OCI-LY1 (cell line): ENCODE measurements at regions not wholly inside any gene's neighbourhood (a gene's known extent, or its start where the extent isn't known, plus 50 kb on each side); places are given as distances from the start of the nearest gene placed in this dataset.

Source experiments
- EZH2 ChIP-seq: fragments of 200-600 bp; sonication (generic), shearing (Covaris generic); IDR thresholded peaks from 2 replicates; pipeline ENCODE4 v1.8.0; 2017; ENCODE audit warnings: borderline replicate concordance, mixed run types, mild to moderate bottlenecking, antibody characterized with exemption, low read length, moderate library complexity, mixed read lengths
- TF ChIP-seq, protein P1 (sequence below): fragments of 200-600 bp; sonication (generic), shearing (Covaris generic); IDR thresholded peaks from 2 replicates; pipeline ENCODE4 v1.5.1; 2017; ENCODE audit warnings: mild to moderate bottlenecking, antibody characterized with exemption, low read length, moderate library complexity, mixed read lengths

DNA sequence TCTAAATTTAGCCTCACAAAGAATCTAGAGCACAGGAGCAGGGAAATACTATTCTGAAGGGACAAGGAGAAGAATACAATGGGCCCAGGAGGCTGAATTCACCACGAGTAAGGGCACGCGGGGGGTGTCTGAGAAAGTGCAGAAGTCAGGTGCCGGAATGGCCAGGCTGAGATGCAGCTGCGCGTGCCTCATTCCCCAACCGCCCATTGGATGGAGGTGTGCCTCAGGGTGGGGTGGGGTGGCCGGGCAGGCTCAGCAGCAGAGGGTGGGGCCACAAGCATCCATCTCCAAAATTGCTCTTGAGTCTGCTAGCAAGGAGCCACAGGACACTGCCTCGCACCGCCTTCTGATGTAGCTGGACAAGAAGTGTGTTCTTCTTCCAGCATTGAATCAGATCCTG is 387.0 kb downstream of the SHANK2 start:
- TF ChIP-seq, protein P1, sequence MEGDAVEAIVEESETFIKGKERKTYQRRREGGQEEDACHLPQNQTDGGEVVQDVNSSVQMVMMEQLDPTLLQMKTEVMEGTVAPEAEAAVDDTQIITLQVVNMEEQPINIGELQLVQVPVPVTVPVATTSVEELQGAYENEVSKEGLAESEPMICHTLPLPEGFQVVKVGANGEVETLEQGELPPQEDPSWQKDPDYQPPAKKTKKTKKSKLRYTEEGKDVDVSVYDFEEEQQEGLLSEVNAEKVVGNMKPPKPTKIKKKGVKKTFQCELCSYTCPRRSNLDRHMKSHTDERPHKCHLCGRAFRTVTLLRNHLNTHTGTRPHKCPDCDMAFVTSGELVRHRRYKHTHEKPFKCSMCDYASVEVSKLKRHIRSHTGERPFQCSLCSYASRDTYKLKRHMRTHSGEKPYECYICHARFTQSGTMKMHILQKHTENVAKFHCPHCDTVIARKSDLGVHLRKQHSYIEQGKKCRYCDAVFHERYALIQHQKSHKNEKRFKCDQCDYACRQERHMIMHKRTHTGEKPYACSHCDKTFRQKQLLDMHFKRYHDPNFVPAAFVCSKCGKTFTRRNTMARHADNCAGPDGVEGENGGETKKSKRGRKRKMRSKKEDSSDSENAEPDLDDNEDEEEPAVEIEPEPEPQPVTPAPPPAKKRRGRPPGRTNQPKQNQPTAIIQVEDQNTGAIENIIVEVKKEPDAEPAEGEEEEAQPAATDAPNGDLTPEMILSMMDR = no peak
- TF ChIP-seq EZH2 = no peak
